ENCODE measurements at regions not wholly inside any gene's neighbourhood (a gene's known extent, or its start where the extent isn't known, plus 50 kb on each side); places are given as distances from the start of the nearest gene placed in this dataset.

GRCh38 chr12:16884056-16884455 lies 278.1 kb upstream of the LMO3 start:
- no peak overlapping the region for H3K27ac ChIP-seq (ENCODE audit: low read length in 2 of 2)
- DNase-seq (no peak), ATAC-seq (ENCODE audit: low read depth) (no peak)
- H3K79me2 ChIP-seq (ENCODE audit: control insufficient read depth, insufficient read depth, low read length), result no peaks in the 10 kb centered on the region
- no peak overlapping the region for H3K4me3 Mint-ChIP-seq
- H3K27me3 Mint-ChIP-seq, result no peaks in the 10 kb centered on the region
- no peak overlapping the region for H3K27ac Mint-ChIP-seq
- intact Hi-C loops (cut with micrococcal nuclease), result no loop called here
- no peaks in the 10 kb centered on the region for H3K36me3 ChIP-seq (replicated peaks in 1 of 2; ENCODE audit: control extremely low read depth in 1 of 2, control insufficient read depth in 1 of 2, extremely low read depth in 1 of 2, insufficient read depth in 2 of 2, low read length in 1 of 2)
- no peak overlapping the region for H2AFZ ChIP-seq (ENCODE audit: insufficient read depth, low read depth, low read length, poor library complexity, severe bottlenecking)
- H3K9me3 ChIP-seq (ENCODE audit: control extremely low read depth in 1 of 3, control insufficient read depth in 2 of 3, insufficient read depth in 1 of 3, low read length in 2 of 3), result peaks cover 0 to 2% (median 0%) of the 10 kb centered on the region in 3 donors
- ChIA-PET POLR2A (no interaction called here), CTCF (no interaction called here)
- H3K4me1 ChIP-seq (ENCODE audit: control insufficient read depth in 2 of 2, insufficient read depth in 2 of 2, low read length in 2 of 2), result no peaks in the 10 kb centered on the region
- peaks cover 3% of the 10 kb centered on the region for H3K9me3 Mint-ChIP-seq (ENCODE audit: insufficient read depth)
- no peak overlapping the region for H3K4me3 ChIP-seq (ENCODE audit: control extremely low read depth in 1 of 5, extremely low read depth in 1 of 5, insufficient read depth in 1 of 5, low read depth in 2 of 5, low read length in 4 of 5)
- WGBS (ENCODE audit: insufficient coverage), result no CpG with 5 or more reads among the region's 1 CpG
- no peak for TF ChIP-seq EZH2 (IDR thresholded peaks at IDR 0.05; ENCODE audit: borderline replicate concordance, insufficient read depth, low read depth, low read length, poor library complexity, severe bottlenecking)
- TF ChIP-seq CTCF (IDR thresholded peaks at IDR 0.05), result no peak
- no peaks in the 10 kb centered on the region for H3K27me3 ChIP-seq (replicated peaks in 1 of 4; ENCODE audit: control extremely low read depth in 1 of 4, control insufficient read depth in 3 of 4, insufficient read depth in 4 of 4, low read length in 3 of 4)
- no peaks in the 10 kb centered on the region for H3K4me1 Mint-ChIP-seq
- no peaks in the 10 kb centered on the region for H4K20me1 ChIP-seq (ENCODE audit: control insufficient read depth, insufficient read depth, low read length, poor library complexity, severe bottlenecking)
- no peak overlapping the region for H3K4me2 ChIP-seq (replicated peaks; ENCODE audit: low read depth, low read length, poor library complexity, severe bottlenecking)
- H3K9ac ChIP-seq (ENCODE audit: low read length), result no peak overlapping the region

GRCh38 chr12:16881986-16882570 lies 276.1 kb upstream of the LMO3 start:
- Mint-ChIP-seq H3K27me3 (no peaks in the 10 kb centered on the region), H3K27ac (no peak overlapping the region), H3K4me3 (no peak overlapping the region), H3K9me3 (ENCODE audit: insufficient read depth) (peaks cover 2% of the 10 kb centered on the region), H3K4me1 (no peaks in the 10 kb centered on the region)
- no peaks in the 10 kb centered on the region for H3K9me3 ChIP-seq (ENCODE audit: control extremely low read depth in 1 of 3, control insufficient read depth in 2 of 3, insufficient read depth in 1 of 3, low read length in 2 of 3)
- CTCF ChIA-PET, result no interaction called here
- no peak overlapping the region for H3K4me3 ChIP-seq (ENCODE audit: control extremely low read depth in 1 of 5, extremely low read depth in 1 of 5, insufficient read depth in 1 of 5, low read depth in 2 of 5, low read length in 4 of 5)
- no peak overlapping the region for H3K9ac ChIP-seq (ENCODE audit: low read length)
- H3K27me3 ChIP-seq (replicated peaks in 1 of 4; ENCODE audit: control extremely low read depth in 1 of 4, control insufficient read depth in 3 of 4, insufficient read depth in 4 of 4, low read length in 3 of 4), result no peaks in the 10 kb centered on the region
- 95% methylated on average over 3 of the region's 4 CpGs for WGBS (ENCODE audit: insufficient coverage)
- no peaks in the 10 kb centered on the region for H3K4me1 ChIP-seq (ENCODE audit: control insufficient read depth in 2 of 2, insufficient read depth in 2 of 2, low read length in 2 of 2)
- H3K79me2 ChIP-seq (ENCODE audit: control insufficient read depth, insufficient read depth, low read length), result no peaks in the 10 kb centered on the region
- ATAC-seq (ENCODE audit: low read depth) (no peak), DNase-seq (no peak)
- no peak overlapping the region for H2AFZ ChIP-seq (ENCODE audit: insufficient read depth, low read depth, low read length, poor library complexity, severe bottlenecking)
- intact Hi-C loops (cut with micrococcal nuclease), result no loop called here
- TF ChIP-seq EZH2 (IDR thresholded peaks at IDR 0.05; ENCODE audit: borderline replicate concordance, insufficient read depth, low read depth, low read length, poor library complexity, severe bottlenecking) (no peak), CTCF (IDR thresholded peaks at IDR 0.05) (no peak)
- no peak overlapping the region for H3K4me2 ChIP-seq (replicated peaks; ENCODE audit: low read depth, low read length, poor library complexity, severe bottlenecking)
- no peaks in the 10 kb centered on the region for H3K36me3 ChIP-seq (replicated peaks in 1 of 2; ENCODE audit: control extremely low read depth in 1 of 2, control insufficient read depth in 1 of 2, extremely low read depth in 1 of 2, insufficient read depth in 2 of 2, low read length in 1 of 2)
- no peaks in the 10 kb centered on the region for H4K20me1 ChIP-seq (ENCODE audit: control insufficient read depth, insufficient read depth, low read length, poor library complexity, severe bottlenecking)
- POLR2A ChIA-PET, result no interaction called here
- H3K27ac ChIP-seq (ENCODE audit: low read length in 2 of 2), result no peak overlapping the region

Measured in B cell (primary cell).